Fibroblast of skin of left quadriceps (primary cell): ENCODE measurements at regions not wholly inside any gene's neighbourhood (a gene's known extent, or its start where the extent isn't known, plus 50 kb on each side); places are given as distances from the start of the nearest gene placed in this dataset.
"Not testable (repeated sequence)": the region's sequence is repeated elsewhere in the genome, so short reads cannot be mapped to it uniquely, and the experiment has no call there.

Source experiments
- DNase-seq, 2 experiments: peaks; one replicate each; pipeline ENCODE4 v3.0.0-alpha.2; 2013; ENCODE audit warnings: low read depth in 2 of 2

DNA sequence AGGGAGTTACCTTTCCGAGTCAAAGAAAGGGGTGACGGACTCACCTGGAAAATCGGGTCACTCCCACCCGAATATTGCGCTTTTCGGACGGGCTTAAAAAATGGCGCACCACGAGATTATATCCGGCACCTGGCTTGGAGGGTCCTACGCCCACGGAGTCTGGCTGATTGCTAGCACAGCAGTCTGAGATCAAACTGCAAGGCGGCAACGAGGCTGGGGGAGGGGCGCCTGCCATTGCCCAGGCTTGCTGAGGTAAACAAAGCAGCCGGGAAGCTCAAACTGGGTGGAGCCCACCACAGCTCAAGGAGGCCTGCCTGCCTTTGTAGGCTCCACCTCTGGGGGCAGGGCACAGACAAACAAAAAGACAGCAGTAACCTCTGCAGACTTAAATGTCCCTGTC, 72.6 kb upstream of the RORB start:
- not testable (repeated sequence) for DNase-seq

GRCh38 chr9:74431467-74431866, 65.7 kb upstream of the RORB start:
- no peak for DNase-seq

DNA sequence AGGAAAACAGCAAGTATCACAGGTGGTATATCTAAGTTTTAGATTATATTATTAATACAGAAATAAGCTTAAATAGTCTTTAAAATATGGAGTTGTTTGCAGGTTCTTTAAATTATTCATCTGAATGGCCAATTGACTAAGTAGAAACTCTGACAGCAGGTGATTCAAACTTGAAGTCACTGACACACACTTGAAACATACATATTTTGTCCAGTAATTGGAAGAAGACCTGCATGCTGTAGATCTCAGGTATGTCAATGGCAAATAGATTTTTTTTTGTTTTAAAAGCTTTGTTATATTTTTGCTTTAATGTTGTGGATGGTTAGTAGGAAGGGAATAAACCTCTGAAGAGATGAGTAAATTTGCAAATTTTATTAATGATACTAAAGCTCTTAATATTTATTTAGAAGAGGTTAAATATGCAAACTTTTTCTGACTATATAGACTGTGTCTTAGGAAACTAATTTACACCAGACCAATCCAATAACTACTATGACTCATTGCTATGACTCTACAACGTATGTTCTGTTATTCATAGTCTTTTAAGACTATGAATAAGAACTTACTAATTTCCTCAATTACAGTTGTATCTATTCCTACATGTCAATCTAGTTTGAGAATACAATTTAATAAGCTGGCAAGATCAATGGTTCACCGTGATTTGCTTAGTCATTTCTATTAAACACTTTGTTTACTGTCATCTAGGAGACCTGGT, 53.9 kb upstream of the RORB start:
- DNase-seq = peak; percentile 8 to 9

DNA sequence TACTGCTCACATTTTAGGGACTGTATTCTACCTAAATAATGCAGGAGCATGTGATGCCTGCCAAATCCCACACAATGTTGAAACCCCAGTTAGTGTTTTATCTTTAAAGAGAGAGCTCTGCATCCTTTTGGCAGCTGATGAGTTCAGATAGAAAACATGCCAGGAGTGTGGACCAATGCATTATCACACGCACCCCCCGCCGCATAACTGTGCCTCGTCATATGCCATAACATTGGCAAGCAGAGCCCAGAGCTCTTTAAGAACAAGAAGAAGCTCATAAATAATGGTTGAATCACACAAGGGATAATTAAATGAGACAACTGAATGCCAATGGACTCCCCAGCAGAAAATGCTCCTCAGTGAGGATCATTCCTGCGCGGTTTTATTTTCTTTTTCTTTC, 52.8 kb upstream of the RORB start:
- DNase-seq = peak; percentile 5 to 12
